ENCODE measurements at regions not wholly inside any gene's neighbourhood (a gene's known extent, or its start where the extent isn't known, plus 50 kb on each side); places are given as distances from the start of the nearest gene placed in this dataset.

GRCh38 chr2:189249901-189250300, 70.3 kb upstream of the COL5A2 start:
- TF ChIP-seq CTCF (IDR thresholded peaks at IDR 0.05) (no peak), POLR2AphosphoS5 (IDR thresholded peaks at IDR 0.05) (no peak)

All from transverse colon (tissue), 4 donors.